Dendritic cell treated with granulocyte-macrophage colony-stimulating factor and Interleukin-4, amounts not matched to agents 40 ng/mL and 50 ng/mL, for 4 days (primary cell): ENCODE measurements at regions not wholly inside any gene's neighbourhood (a gene's known extent, or its start where the extent isn't known, plus 50 kb on each side); places are given as distances from the start of the nearest gene placed in this dataset.
A peak's percentile ranks its signal among the peaks of the same experiment; 100 is the strongest.
"Not testable (repeated sequence)": the region's sequence is repeated elsewhere in the genome, so short reads cannot be mapped to it uniquely, and the experiment has no call there.

Experiments used
- H3K27ac Mint-ChIP-seq: one replicate; pipeline ENCODE4 v1.8.0; 2022; ENCODE audit warnings: mild to moderate bottlenecking, mixed read lengths
- H3K27me3 Mint-ChIP-seq: one replicate; pipeline ENCODE4 v1.8.0; 2022; ENCODE audit warnings: mild to moderate bottlenecking, mixed read lengths
- H3K36me3 Mint-ChIP-seq: one replicate; pipeline ENCODE4 v1.8.0; 2022; ENCODE audit warnings: low read depth, mixed read lengths
- H3K4me1 Mint-ChIP-seq: one replicate; pipeline ENCODE4 v1.8.0; 2022; ENCODE audit warnings: low read depth, mixed read lengths
- H3K4me3 Mint-ChIP-seq: one replicate; pipeline ENCODE4 v1.8.0; 2022; ENCODE audit warnings: mild to moderate bottlenecking, moderate library complexity, mixed read lengths
- H3K9me3 Mint-ChIP-seq: one replicate; pipeline ENCODE4 v1.8.0; 2022; ENCODE audit warnings: mixed read lengths
- intact Hi-C: fragments of 100-400 bp; cut with micrococcal nuclease; formaldehyde crosslinking; loops from one replicate; pipeline ENCODE4 v1.15.0; 2022

GRCh38 chr22:19593991-19594569 is 69.9 kb upstream of the CLDN5 start:
- no peak overlapping the region for H3K27ac Mint-ChIP-seq

GRCh38 chr22:19595532-19595931 is 71.3 kb upstream of the CLDN5 start:
- peaks cover 16% of the 10 kb centered on the region for H3K4me1 Mint-ChIP-seq
- H3K27ac Mint-ChIP-seq, result no peak overlapping the region
- H3K4me3 Mint-ChIP-seq, result no peak overlapping the region
- intact Hi-C loops, result no loop called here
- no peaks in the 10 kb centered on the region for H3K36me3 Mint-ChIP-seq
- peaks cover 3% of the 10 kb centered on the region for H3K27me3 Mint-ChIP-seq
- no peaks in the 10 kb centered on the region for H3K9me3 Mint-ChIP-seq

More at GRCh38 chr22:19593991-19594569, 69.9 kb upstream of the CLDN5 start:
- no peaks in the 10 kb centered on the region for H3K36me3 Mint-ChIP-seq
- H3K27me3 Mint-ChIP-seq, result peaks cover 3% of the 10 kb centered on the region
- no peaks in the 10 kb centered on the region for H3K9me3 Mint-ChIP-seq
- H3K4me1 Mint-ChIP-seq, result peaks cover 12% of the 10 kb centered on the region
- intact Hi-C loops, result no loop called here
- no peak overlapping the region for H3K4me3 Mint-ChIP-seq

DNA sequence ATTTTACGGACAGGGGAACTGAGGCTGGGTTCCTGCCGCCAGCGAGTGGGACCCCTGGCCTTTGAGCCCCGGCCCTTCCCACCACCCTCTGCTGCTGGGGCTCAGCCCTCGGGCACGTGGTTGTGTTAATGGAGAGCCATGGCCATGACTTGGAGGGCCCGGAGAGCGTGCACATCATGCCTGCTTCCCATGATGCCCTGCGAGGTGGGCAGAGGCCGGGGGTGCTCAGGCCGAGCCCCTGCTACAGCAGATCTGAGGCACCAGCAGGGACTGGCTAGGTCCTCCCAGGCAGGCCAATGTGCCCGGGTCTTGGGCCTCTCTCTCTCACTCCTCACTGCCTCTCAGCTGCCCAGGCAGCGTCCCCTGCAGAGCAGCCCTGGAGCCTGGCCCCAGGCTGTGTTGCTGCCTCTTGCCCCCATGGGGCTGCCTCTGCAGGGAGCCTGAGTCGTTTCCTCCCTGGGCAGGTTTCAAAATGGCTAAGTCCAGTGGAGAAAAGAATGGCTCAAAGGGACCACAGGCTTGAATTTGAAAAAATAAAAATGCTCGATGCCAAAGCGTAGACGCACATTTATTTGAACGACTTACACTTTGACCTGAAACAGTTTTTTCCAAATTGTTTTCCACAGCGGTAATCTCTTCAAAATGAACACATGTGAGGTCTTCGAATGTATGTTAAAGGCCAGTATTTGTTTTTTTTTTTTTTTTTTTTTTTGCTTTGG is 72.6 kb upstream of the CLDN5 start:
- no peaks in the 10 kb centered on the region for H3K36me3 Mint-ChIP-seq
- H3K27ac Mint-ChIP-seq, result no peak overlapping the region
- intact Hi-C loops, result no loop called here
- H3K4me3 Mint-ChIP-seq, result no peak overlapping the region
- H3K27me3 Mint-ChIP-seq, result peaks cover 3% of the 10 kb centered on the region
- no peaks in the 10 kb centered on the region for H3K9me3 Mint-ChIP-seq
- peaks cover 16% of the 10 kb centered on the region for H3K4me1 Mint-ChIP-seq

DNA sequence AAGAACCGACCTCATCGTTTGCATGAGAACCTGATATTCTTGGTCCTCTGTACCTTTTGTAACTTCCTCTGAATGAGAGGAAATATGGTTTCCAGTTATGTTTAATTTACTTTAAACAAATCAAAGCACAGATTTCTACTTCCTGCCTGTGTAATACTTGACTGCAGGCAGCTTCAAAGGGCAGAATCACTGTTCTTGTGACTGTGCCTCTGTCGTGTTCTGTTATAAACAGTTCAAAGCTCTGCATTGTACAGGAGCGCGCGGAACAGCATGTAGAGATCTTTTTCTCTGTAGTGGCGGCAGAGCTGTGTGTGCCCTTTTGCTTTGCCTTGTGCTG is 73.2 kb upstream of the CLDN5 start:
- intact Hi-C loops, result no loop called here
- H3K27ac Mint-ChIP-seq, result no peak overlapping the region

DNA sequence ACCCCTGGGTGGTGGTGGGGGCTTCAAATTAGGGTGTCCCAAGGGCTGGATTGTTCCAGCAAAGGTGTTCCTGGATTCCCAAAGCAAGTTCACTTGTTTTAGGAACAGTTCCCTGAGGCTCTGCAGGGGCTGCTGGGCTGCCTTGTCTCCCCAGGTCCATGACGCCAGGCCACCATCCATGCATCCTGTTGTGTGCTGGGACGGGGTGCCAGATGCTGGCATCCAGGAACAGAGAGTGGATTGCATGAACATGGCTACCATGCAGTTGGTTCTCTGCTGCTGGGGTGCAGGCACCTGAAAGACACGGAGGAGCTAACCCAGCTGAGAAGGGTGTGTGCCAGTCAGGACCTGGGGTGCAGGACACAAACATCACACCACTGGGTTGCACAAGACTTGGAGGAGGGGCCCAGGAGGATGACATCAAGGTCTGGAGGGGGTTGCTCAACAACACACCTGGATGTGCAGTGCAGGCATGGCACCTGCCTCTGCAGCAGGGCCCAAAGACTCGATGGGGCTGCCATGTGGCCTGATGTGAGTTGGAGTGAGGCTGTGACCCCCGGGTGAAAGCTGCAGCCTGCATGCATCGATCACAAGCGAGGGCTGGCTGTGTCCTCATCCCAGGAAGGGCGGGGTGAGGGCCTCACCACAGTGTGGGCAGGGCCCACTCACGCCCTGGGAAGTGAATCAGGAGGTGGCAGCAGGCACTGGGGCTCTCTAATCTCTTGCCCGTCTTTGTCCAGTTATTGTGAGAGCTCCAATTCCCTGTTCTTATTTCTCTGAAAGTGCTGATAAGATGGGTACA is 74.0 kb upstream of the CLDN5 start:
- H3K36me3 Mint-ChIP-seq, result no peaks in the 10 kb centered on the region
- H3K9me3 Mint-ChIP-seq, result no peaks in the 10 kb centered on the region
- intact Hi-C loops, result no loop called here
- H3K4me3 Mint-ChIP-seq, result peak overlapping the region; percentile 27
- no peak overlapping the region for H3K27ac Mint-ChIP-seq
- peaks cover 4% of the 10 kb centered on the region for H3K27me3 Mint-ChIP-seq
- H3K4me1 Mint-ChIP-seq, result peaks cover 16% of the 10 kb centered on the region

More for the DNA sequence above, 73.2 kb upstream of the CLDN5 start:
- H3K4me3 Mint-ChIP-seq, result no peak overlapping the region
- no peaks in the 10 kb centered on the region for H3K36me3 Mint-ChIP-seq
- H3K27me3 Mint-ChIP-seq, result peaks cover 3% of the 10 kb centered on the region
- no peaks in the 10 kb centered on the region for H3K9me3 Mint-ChIP-seq
- H3K4me1 Mint-ChIP-seq, result peaks cover 16% of the 10 kb centered on the region

GRCh38 chr22:19599004-19599403 is 74.8 kb upstream of the CLDN5 start:
- intact Hi-C loops, result no loop called here
- no peaks in the 10 kb centered on the region for H3K9me3 Mint-ChIP-seq
- H3K4me1 Mint-ChIP-seq, result peaks cover 16% of the 10 kb centered on the region
- no peak overlapping the region for H3K4me3 Mint-ChIP-seq
- peaks cover 4% of the 10 kb centered on the region for H3K27me3 Mint-ChIP-seq
- no peaks in the 10 kb centered on the region for H3K36me3 Mint-ChIP-seq
- no peak overlapping the region for H3K27ac Mint-ChIP-seq

DNA sequence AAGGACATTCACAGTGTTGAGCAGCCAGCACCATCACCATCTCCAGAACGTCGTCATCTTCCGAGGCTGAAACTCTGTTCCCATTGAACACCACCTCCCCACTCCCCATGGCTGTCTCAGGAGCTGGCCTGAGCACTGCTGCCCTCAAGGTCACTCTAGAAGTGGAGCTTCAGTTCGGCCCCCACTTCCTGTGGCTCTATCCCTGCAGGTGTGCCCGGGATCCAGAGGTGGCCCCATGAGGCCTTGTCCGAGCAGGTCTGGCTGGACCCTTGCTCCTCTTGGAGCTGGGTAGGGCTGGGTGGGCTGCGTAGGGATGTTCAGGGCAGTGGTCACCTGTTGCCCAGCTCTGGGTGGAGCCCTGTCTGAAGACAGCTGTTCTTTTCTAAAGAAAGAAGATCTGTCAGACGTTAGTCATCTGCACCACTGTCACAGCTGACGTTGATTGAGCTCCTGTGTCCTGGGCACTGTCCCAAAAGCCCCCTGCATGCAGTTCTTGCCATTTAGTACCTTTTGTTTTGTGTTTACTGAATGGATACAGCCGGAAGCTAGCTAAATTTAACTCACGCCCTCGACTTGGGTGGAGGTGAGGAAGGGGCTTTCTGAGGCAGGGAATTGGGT is 75.5 kb upstream of the CLDN5 start:
- Mint-ChIP-seq H3K27me3 (peaks cover 4% of the 10 kb centered on the region), H3K4me1 (peaks cover 16% of the 10 kb centered on the region), H3K4me3 (no peak overlapping the region), H3K36me3 (no peaks in the 10 kb centered on the region), H3K27ac (no peak overlapping the region), H3K9me3 (no peaks in the 10 kb centered on the region)
- intact Hi-C loops, result no loop called here

- H3K36me3 Mint-ChIP-seq, H3K9me3 Mint-ChIP-seq, H3K27ac Mint-ChIP-seq, intact Hi-C loops, H3K4me3 Mint-ChIP-seq: not testable (repeated sequence)
- Mint-ChIP-seq H3K27me3 (peaks cover 18% of the 10 kb centered on the region), H3K4me1 (peaks cover 11% of the 10 kb centered on the region)
Measured at GRCh38 chr22:19603346-19603745, 79.1 kb upstream of the CLDN5 start.

- H3K27me3 Mint-ChIP-seq, result peaks cover 21% of the 10 kb centered on the region
- H3K27ac Mint-ChIP-seq, result no peak overlapping the region
- intact Hi-C loops, result no loop called here
- H3K9me3 Mint-ChIP-seq, result no peaks in the 10 kb centered on the region
- H3K4me1 Mint-ChIP-seq, result peaks cover 7% of the 10 kb centered on the region
- no peaks in the 10 kb centered on the region for H3K36me3 Mint-ChIP-seq
- H3K4me3 Mint-ChIP-seq, result no peak overlapping the region
Measured at GRCh38 chr22:19603767-19604166, 79.6 kb upstream of the CLDN5 start.

DNA sequence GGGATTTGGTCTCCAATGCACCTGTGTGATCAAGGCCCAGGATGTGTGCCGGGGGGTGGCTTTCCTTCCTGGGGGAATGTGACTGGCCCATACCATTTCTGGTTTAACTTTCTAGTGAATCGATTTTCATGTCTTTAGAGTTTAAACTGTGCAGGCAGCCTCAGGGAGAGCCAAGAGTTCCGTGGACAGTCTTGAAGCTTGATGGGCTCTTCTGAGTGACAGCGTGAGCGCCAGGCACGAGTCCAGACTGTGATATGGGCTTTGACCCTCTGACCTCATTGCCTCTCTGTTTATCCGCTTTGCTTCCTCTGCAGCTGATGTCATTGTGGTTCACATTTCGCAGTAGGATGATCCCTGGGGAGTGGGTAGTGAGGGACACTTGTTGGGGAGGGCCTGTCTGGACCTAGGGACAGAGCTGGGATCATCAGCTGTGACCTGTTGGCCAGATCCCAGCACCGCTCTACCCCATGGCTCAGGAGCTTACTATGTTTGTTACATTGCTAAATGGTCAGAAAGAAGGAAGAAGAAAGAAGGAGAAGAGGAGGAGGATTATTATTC is 80.6 kb upstream of the CLDN5 start:
- H3K4me1 Mint-ChIP-seq, result no peaks in the 10 kb centered on the region
- H3K27ac Mint-ChIP-seq, result no peak overlapping the region
- no peaks in the 10 kb centered on the region for H3K9me3 Mint-ChIP-seq
- intact Hi-C loops, result no loop called here
- no peak overlapping the region for H3K4me3 Mint-ChIP-seq
- peaks cover 21% of the 10 kb centered on the region for H3K27me3 Mint-ChIP-seq
- no peaks in the 10 kb centered on the region for H3K36me3 Mint-ChIP-seq

GRCh38 chr22:19605508-19606331 is 81.5 kb upstream of the CLDN5 start:
- H3K27me3 Mint-ChIP-seq, result peaks cover 21% of the 10 kb centered on the region
- H3K9me3 Mint-ChIP-seq, result no peaks in the 10 kb centered on the region
- no peak overlapping the region for H3K4me3 Mint-ChIP-seq
- H3K36me3 Mint-ChIP-seq, result no peaks in the 10 kb centered on the region
- no peaks in the 10 kb centered on the region for H3K4me1 Mint-ChIP-seq
- intact Hi-C loops, result no loop called here
- no peak overlapping the region for H3K27ac Mint-ChIP-seq

GRCh38 chr22:19606332-19607191 is 82.4 kb upstream of the CLDN5 start:
- H3K27me3 Mint-ChIP-seq, result peaks cover 21% of the 10 kb centered on the region
- H3K4me3 Mint-ChIP-seq, result no peak overlapping the region
- intact Hi-C loops, result no loop called here
- no peaks in the 10 kb centered on the region for H3K36me3 Mint-ChIP-seq
- H3K9me3 Mint-ChIP-seq, result no peaks in the 10 kb centered on the region
- no peaks in the 10 kb centered on the region for H3K4me1 Mint-ChIP-seq
- H3K27ac Mint-ChIP-seq, result no peak overlapping the region
